ENCODE measurements at regions not wholly inside any gene's neighbourhood (a gene's known extent, or its start where the extent isn't known, plus 50 kb on each side); places are given as distances from the start of the nearest gene placed in this dataset.
"Not testable (repeated sequence)": the region's sequence is repeated elsewhere in the genome, so short reads cannot be mapped to it uniquely, and the experiment has no call there.

DNA sequence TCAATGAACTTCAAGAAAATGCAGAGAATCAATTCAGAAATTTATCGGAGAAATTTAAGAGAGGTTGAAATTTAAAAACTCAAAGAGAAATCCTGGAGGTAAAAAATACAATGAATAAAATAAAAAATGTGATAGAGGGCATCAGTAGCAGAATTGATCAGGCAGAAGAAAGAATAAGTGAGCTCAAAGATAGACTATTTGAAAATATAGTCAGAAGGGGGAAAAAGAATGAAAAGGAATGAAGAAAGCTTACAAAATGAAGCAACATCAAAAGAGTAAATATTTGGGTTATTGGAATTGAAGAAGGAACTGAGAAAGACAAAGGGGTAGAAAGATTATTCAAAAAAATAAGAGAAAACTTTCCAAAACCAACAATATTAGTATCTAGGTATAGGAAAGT lies 291.4 kb downstream of the SH2D4B start:
- Histone ChIP-seq H2BK12ac (ENCODE audit: low read length) (no peak overlapping the region), H4K12ac (ENCODE audit: low read depth, low read length) (no peak overlapping the region), H3K9me3 (ENCODE audit: insufficient read depth, low read depth, low read length) (peaks cover 3% of the 10 kb centered on the region), H3K14ac (ENCODE audit: low read length) (no peak overlapping the region), H3K36me3 (ENCODE audit: control insufficient read depth in 1 of 2, insufficient read depth in 2 of 2, low read length in 2 of 2) (no peaks in the 10 kb centered on the region), H3K79me2 (ENCODE audit: control insufficient read depth, insufficient read depth, low read length, poor library complexity) (no peaks in the 10 kb centered on the region), H3K4me3 (ENCODE audit: low read depth, low read length) (no peak overlapping the region), H3K23ac (ENCODE audit: low read length) (no peak overlapping the region), H2BK5ac (ENCODE audit: low read depth, low read length, poor library complexity) (no peak overlapping the region), H3K4me1 (ENCODE audit: control insufficient read depth in 1 of 2, insufficient read depth in 2 of 2, low read length in 2 of 2) (no peaks in the 10 kb centered on the region), H3K27ac (ENCODE audit: low read depth, low read length) (no peak overlapping the region), H2BK120ac (ENCODE audit: insufficient read depth, low read length, poor library complexity) (no peak overlapping the region), H2AK5ac (ENCODE audit: low read length) (no peak overlapping the region), H3K18ac (ENCODE audit: low read length) (no peak overlapping the region), H4K91ac (ENCODE audit: low read depth, low read length) (no peak overlapping the region), H3K79me1 (ENCODE audit: low read length) (no peaks in the 10 kb centered on the region), H3K4me2 (ENCODE audit: low read length) (no peak overlapping the region), H3K4ac (ENCODE audit: low read depth, low read length) (no peak overlapping the region), H4K8ac (ENCODE audit: low read depth, low read length) (no peak overlapping the region), H3K27me3 (ENCODE audit: insufficient read depth, low read length) (no peaks in the 10 kb centered on the region), H2AFZ (ENCODE audit: insufficient read depth, low read length, poor library complexity) (no peak overlapping the region), H3K9ac (ENCODE audit: low read length) (no peak overlapping the region)
- no CpG with 5 or more reads among the region's 1 CpG for whole genome bisulfite sequencing (ENCODE audit: extremely low coverage, insufficient coverage, insufficient read length)
- no peak for DNase-seq

GRCh38 chr10:80829562-80829961 lies 291.9 kb downstream of the SH2D4B start:
- Histone ChIP-seq H3K9me3 (ENCODE audit: insufficient read depth, low read depth, low read length) (peaks cover 3% of the 10 kb centered on the region), H3K4ac (ENCODE audit: low read depth, low read length) (no peak overlapping the region), H3K23ac (ENCODE audit: low read length) (no peak overlapping the region), H2AFZ (ENCODE audit: insufficient read depth, low read length, poor library complexity) (no peak overlapping the region), H2BK120ac (ENCODE audit: insufficient read depth, low read length, poor library complexity) (no peak overlapping the region), H3K4me1 (ENCODE audit: control insufficient read depth in 1 of 2, insufficient read depth in 2 of 2, low read length in 2 of 2) (no peaks in the 10 kb centered on the region), H4K8ac (ENCODE audit: low read depth, low read length) (no peak overlapping the region), H3K27ac (ENCODE audit: low read depth, low read length) (no peak overlapping the region), H2BK5ac (ENCODE audit: low read depth, low read length, poor library complexity) (no peak overlapping the region), H3K14ac (ENCODE audit: low read length) (no peak overlapping the region), H3K4me2 (ENCODE audit: low read length) (no peak overlapping the region), H3K18ac (ENCODE audit: low read length) (no peak overlapping the region), H3K36me3 (ENCODE audit: control insufficient read depth in 1 of 2, insufficient read depth in 2 of 2, low read length in 2 of 2) (no peaks in the 10 kb centered on the region), H2BK12ac (ENCODE audit: low read length) (no peak overlapping the region), H3K27me3 (ENCODE audit: insufficient read depth, low read length) (no peaks in the 10 kb centered on the region), H4K12ac (ENCODE audit: low read depth, low read length) (no peak overlapping the region), H3K9ac (ENCODE audit: low read length) (no peak overlapping the region), H3K79me1 (ENCODE audit: low read length) (no peaks in the 10 kb centered on the region), H3K4me3 (ENCODE audit: low read depth, low read length) (no peak overlapping the region), H4K91ac (ENCODE audit: low read depth, low read length) (no peak overlapping the region), H3K79me2 (ENCODE audit: control insufficient read depth, insufficient read depth, low read length, poor library complexity) (no peaks in the 10 kb centered on the region), H2AK5ac (ENCODE audit: low read length) (no peak overlapping the region)
- DNase-seq: no peak

DNA sequence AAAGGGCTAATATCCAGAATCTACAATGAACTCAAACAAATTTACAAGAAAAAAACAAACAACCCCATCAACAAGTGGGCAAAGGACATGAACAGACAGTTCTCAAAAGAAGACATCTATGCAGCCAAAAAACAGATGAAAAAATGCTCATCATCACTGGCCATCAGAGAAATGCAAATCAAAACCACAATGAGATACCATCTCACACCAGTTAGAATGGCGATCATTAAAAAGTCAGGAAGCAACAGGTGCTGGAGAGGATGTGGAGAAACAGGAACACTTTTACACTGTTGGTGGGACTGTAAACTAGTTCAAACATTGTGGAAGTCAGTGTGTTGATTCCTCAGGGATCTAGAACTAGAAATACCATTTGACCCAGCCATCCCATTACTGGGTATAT lies 295.0 kb downstream of the SH2D4B start:
- not testable (repeated sequence) for H2BK5ac ChIP-seq (ENCODE audit: low read depth, low read length, poor library complexity); H2BK120ac ChIP-seq (ENCODE audit: insufficient read depth, low read length, poor library complexity); H2AFZ ChIP-seq (ENCODE audit: insufficient read depth, low read length, poor library complexity); H2AK5ac ChIP-seq (ENCODE audit: low read length); H3K9ac ChIP-seq (ENCODE audit: low read length); H3K4me1 ChIP-seq (ENCODE audit: control insufficient read depth in 1 of 2, insufficient read depth in 2 of 2, low read length in 2 of 2); H3K79me2 ChIP-seq (ENCODE audit: control insufficient read depth, insufficient read depth, low read length, poor library complexity); H3K14ac ChIP-seq (ENCODE audit: low read length); H3K9me3 ChIP-seq (ENCODE audit: insufficient read depth, low read depth, low read length); H3K27ac ChIP-seq (ENCODE audit: low read depth, low read length); H3K4me2 ChIP-seq (ENCODE audit: low read length); H3K4me3 ChIP-seq (ENCODE audit: low read depth, low read length); H3K79me1 ChIP-seq (ENCODE audit: low read length); DNase-seq; H3K4ac ChIP-seq (ENCODE audit: low read depth, low read length); H3K18ac ChIP-seq (ENCODE audit: low read length); H4K12ac ChIP-seq (ENCODE audit: low read depth, low read length); H2BK12ac ChIP-seq (ENCODE audit: low read length); H3K36me3 ChIP-seq (ENCODE audit: control insufficient read depth in 1 of 2, insufficient read depth in 2 of 2, low read length in 2 of 2); H4K91ac ChIP-seq (ENCODE audit: low read depth, low read length); H4K8ac ChIP-seq (ENCODE audit: low read depth, low read length); H3K27me3 ChIP-seq (ENCODE audit: insufficient read depth, low read length); H3K23ac ChIP-seq (ENCODE audit: low read length)
- no CpG with 5 or more reads among the region's 1 CpG for WGBS (ENCODE audit: extremely low coverage, insufficient coverage, insufficient read length)

DNA sequence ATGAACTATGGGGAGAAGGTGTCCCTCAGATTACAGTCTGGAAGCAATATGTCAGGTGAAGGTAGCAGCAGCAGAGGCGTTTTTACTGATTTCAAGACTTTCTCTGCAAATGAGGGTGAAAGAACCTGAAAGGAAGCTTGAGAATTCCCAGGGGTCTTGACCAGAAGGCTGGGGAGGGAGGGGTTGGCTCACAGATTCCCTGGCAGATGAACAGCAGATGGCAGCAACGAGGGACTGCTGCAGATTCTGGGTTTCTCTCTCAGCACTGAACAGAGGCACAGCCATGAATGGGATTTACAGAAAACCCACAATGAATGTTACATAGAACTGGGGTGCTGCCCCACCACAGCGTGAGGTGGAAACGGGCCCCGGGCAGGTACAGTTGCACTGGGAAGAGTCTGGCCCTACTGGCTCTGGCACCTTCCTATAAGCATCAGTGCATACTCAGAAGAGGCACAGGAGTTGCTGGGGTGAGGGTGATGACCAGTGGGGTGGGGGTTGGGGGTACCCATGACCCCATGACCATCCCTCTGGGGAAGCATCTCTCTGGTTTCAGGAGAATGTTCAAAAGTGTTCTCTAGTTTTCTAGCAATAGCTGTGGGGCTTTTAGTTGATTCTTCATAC lies 317.8 kb downstream of the SH2D4B start:
- Histone ChIP-seq H3K18ac (ENCODE audit: low read length) (no peak overlapping the region), H4K8ac (ENCODE audit: low read depth, low read length) (no peak overlapping the region), H3K79me1 (ENCODE audit: low read length) (no peaks in the 10 kb centered on the region), H3K9me3 (ENCODE audit: insufficient read depth, low read depth, low read length) (no peaks in the 10 kb centered on the region), H3K27me3 (ENCODE audit: insufficient read depth, low read length) (no peaks in the 10 kb centered on the region), H3K9ac (ENCODE audit: low read length) (no peak overlapping the region), H3K14ac (ENCODE audit: low read length) (no peak overlapping the region), H3K4ac (ENCODE audit: low read depth, low read length) (no peak overlapping the region), H4K91ac (ENCODE audit: low read depth, low read length) (no peak overlapping the region), H2BK120ac (ENCODE audit: insufficient read depth, low read length, poor library complexity) (no peak overlapping the region), H3K79me2 (ENCODE audit: control insufficient read depth, insufficient read depth, low read length, poor library complexity) (no peaks in the 10 kb centered on the region), H4K12ac (ENCODE audit: low read depth, low read length) (no peak overlapping the region), H3K4me1 (ENCODE audit: control insufficient read depth in 1 of 2, insufficient read depth in 2 of 2, low read length in 2 of 2) (no peaks in the 10 kb centered on the region), H3K23ac (ENCODE audit: low read length) (no peak overlapping the region), H3K36me3 (ENCODE audit: control insufficient read depth in 1 of 2, insufficient read depth in 2 of 2, low read length in 2 of 2) (no peaks in the 10 kb centered on the region), H3K27ac (ENCODE audit: low read depth, low read length) (no peak overlapping the region), H2AFZ (ENCODE audit: insufficient read depth, low read length, poor library complexity) (no peak overlapping the region), H3K4me3 (ENCODE audit: low read depth, low read length) (no peak overlapping the region), H2BK12ac (ENCODE audit: low read length) (no peak overlapping the region), H3K4me2 (ENCODE audit: low read length) (no peak overlapping the region), H2BK5ac (ENCODE audit: low read depth, low read length, poor library complexity) (no peak overlapping the region), H2AK5ac (ENCODE audit: low read length) (no peak overlapping the region)
- WGBS (ENCODE audit: extremely low coverage, insufficient coverage, insufficient read length): no CpG with 5 or more reads among the region's 5 CpGs
- no peak for DNase-seq

All from trophoblast cell (in vitro differentiated cells and primary cell).